Transverse colon (tissue), 4 donors: ENCODE measurements at regions not wholly inside any gene's neighbourhood (a gene's known extent, or its start where the extent isn't known, plus 50 kb on each side); places are given as distances from the start of the nearest gene placed in this dataset.

Experiments
- DNase-seq: peaks from one replicate; pipeline ENCODE4 v3.0.0-alpha.2; 2019
- H3K27ac ChIP-seq, 4 donors: fragments of 200-600 bp; sonication (generic); 2 replicates each; pipeline ENCODE4 v1.5.1; 2016 to 2018; ENCODE audit warnings: inconsistent platforms in 4 of 4
- H3K27me3 ChIP-seq: fragments of 200-600 bp; sonication (generic); 2 replicates; pipeline ENCODE4 v1.5.1; 2017; ENCODE audit warnings: inconsistent platforms
- H3K36me3 ChIP-seq, 4 donors: fragments of 200-600 bp; sonication (generic); 2 replicates each; pipeline ENCODE4 v1.5.1; 2017 to 2019; ENCODE audit warnings: inconsistent platforms in 4 of 4
- H3K4me1 ChIP-seq, 4 donors: fragments of 200-600 bp; sonication (generic); 2 replicates each; pipeline ENCODE4 v1.5.1; 2017 to 2020; ENCODE audit warnings: inconsistent platforms in 4 of 4
- H3K4me3 ChIP-seq, 4 donors: fragments of 200-600 bp; sonication (generic); 1 replicate in 1 of 4; 2 replicates in 3 of 4; pipeline versions ENCODE4 v1.5.1 to v1.6.1; 2017 to 2019; ENCODE audit warnings: inconsistent platforms in 4 of 4
- H3K9me3 ChIP-seq, 2 donors: fragments of 200-600 bp; sonication (generic); 2 replicates each; pipeline ENCODE4 v1.5.1; 2017 to 2019; ENCODE audit warnings: inconsistent platforms in 2 of 2
- CTCF ChIP-seq, 5 experiments: fragments of 200-600 bp in 3 of 5; fragments of 450-650 bp in 2 of 5; sonication (generic) in 3 of 5; IDR thresholded peaks; 1 replicate in 2 of 5; 2 replicates in 3 of 5; pipeline ENCODE4 v1.5.1; 2016 to 2017; ENCODE audit warnings: antibody characterized with exemption in 5 of 5, inconsistent platforms in 3 of 5, mild to moderate bottlenecking in 2 of 5, moderate library complexity in 1 of 5
- EP300 ChIP-seq: sonication (generic); formaldehyde crosslinking; IDR thresholded peaks from one replicate; pipeline ENCODE4 v1.6.1; 2017; ENCODE audit warnings: antibody characterized with exemption, low read depth
- POLR2A ChIP-seq: fragments of 450-650 bp; IDR thresholded peaks from one replicate; pipeline ENCODE4 v1.6.1; 2016; ENCODE audit warnings: antibody characterized with exemption, mild to moderate bottlenecking, moderate library complexity
- POLR2AphosphoS5 ChIP-seq, 3 donors: sonication (generic); formaldehyde crosslinking; IDR thresholded peaks; one replicate each; pipeline ENCODE4 v1.6.1; 2016; ENCODE audit warnings: antibody characterized with exemption in 3 of 3
- WGBS, 2 donors: methylation state at CpG; one replicate each; pipeline ENCODE4 v1.1.5; 2018; ENCODE audit warnings: low coverage in 1 of 2; 5-methylcytosine and 5-hydroxymethylcytosine counted together
- in situ Hi-C, 4 donors: fragments of 200-750 bp; cut with MboI; loops; one replicate each; pipeline versions ENCODE4 v1.15.0 to v1.15.1; 2017; ENCODE audit warnings: low sequenced_read_pairs in 3 of 4, low pct_ligation_motif_present in 1 of 4, low pct_unique_long_range_greater_than_20kb in 1 of 4
- intact Hi-C: fragments of 100-400 bp; cut with DNase I; formaldehyde crosslinking; loops from one replicate; pipeline ENCODE4 v1.15.1; 2023; ENCODE audit warnings: low total_unique reads

GRCh38 chr12:18794000-18794399 lies 56.1 kb downstream of the CAPZA3 start:
- no peaks in the 10 kb centered on the region for H3K27me3 ChIP-seq
- in situ Hi-C loops (no loop called here), intact Hi-C loops (no loop called here)
- no peaks in the 10 kb centered on the region for H3K4me1 ChIP-seq
- no peak for TF ChIP-seq POLR2A
- TF ChIP-seq CTCF (IDR thresholded peaks at IDR 0.05): no peak
- TF ChIP-seq POLR2AphosphoS5 (IDR thresholded peaks at IDR 0.05): no peak
- no peak for TF ChIP-seq EP300
- DNase-seq: no peak
- no peaks in the 10 kb centered on the region for H3K9me3 ChIP-seq
- no peak overlapping the region for H3K27ac ChIP-seq
- H3K36me3 ChIP-seq: no peaks in the 10 kb centered on the region
- H3K4me3 ChIP-seq: no peak overlapping the region

- H3K4me3 ChIP-seq: no peak overlapping the region
- H3K36me3 ChIP-seq: no peaks in the 10 kb centered on the region
- TF ChIP-seq EP300 (no peak), POLR2AphosphoS5 (IDR thresholded peaks at IDR 0.05) (no peak), POLR2A (no peak), CTCF (IDR thresholded peaks at IDR 0.05) (no peak)
- intact Hi-C loops (no loop called here), in situ Hi-C loops (no loop called here)
- no peak for DNase-seq
- peaks cover 0 to 5% (median 2%) of the 10 kb centered on the region in 4 donors for H3K4me1 ChIP-seq
- H3K27ac ChIP-seq: no peak overlapping the region
- H3K27me3 ChIP-seq: no peaks in the 10 kb centered on the region
- 86 to 89% methylated on average over 2 of the region's 2 CpGs for WGBS, 2 donors
- no peaks in the 10 kb centered on the region for H3K9me3 ChIP-seq
These were observed 59.7 kb downstream of the CAPZA3 start for GRCh38 chr12:18797604-18798003.

DNA sequence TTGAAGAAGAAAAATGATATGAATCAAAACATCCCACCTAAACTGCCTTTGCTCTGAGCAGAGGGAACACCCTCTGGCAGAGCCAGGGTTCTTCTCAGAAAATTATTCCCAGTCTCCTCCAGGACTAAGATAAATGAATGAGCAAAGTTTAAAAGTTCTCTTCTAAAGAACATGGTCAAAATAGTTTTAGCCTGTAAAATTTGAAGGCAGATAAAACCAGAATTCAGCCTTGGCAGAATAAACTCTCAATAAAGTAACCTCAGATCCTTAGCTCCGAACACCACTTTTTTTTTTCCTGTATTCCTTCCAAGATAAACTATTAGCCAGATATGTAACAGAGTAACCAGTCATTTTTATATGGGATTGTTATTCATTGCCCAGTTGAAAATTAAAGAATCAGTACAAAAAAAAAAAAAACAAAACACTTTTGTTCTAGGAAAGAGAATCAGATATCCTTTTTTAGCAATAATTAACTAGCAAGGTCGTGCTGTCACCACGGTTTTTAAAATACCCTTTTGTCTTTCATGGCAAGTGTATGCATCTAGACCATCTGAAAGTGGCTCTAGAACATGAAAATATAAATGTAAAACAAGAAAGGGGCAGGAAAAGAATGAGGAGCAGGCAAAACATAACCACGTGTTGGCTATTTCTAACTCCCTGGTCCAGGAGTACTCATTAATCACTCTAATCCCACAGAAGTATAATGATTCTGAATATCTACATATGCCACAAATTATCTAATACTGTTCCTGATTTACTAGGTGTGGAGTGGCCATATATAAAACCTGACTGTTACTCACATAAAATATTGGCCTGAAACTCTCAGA lies 60.8 kb downstream of the CAPZA3 start:
- in situ Hi-C loops: no loop called here
- peaks cover 0 to 5% (median 2%) of the 10 kb centered on the region in 4 donors for H3K4me1 ChIP-seq
- TF ChIP-seq POLR2AphosphoS5 (IDR thresholded peaks at IDR 0.05) (no peak), EP300 (no peak), CTCF (IDR thresholded peaks at IDR 0.05) (no peak), POLR2A (no peak)
- no peaks in the 10 kb centered on the region for H3K9me3 ChIP-seq
- 16 to 20% methylated on average over 4 of the region's 4 CpGs for WGBS, 2 donors
- no peak overlapping the region for H3K4me3 ChIP-seq
- intact Hi-C loops: no loop called here
- H3K27ac ChIP-seq: peak overlapping the region in 1 of 4 donors; percentile 41
- H3K27me3 ChIP-seq: no peaks in the 10 kb centered on the region
- no peaks in the 10 kb centered on the region for H3K36me3 ChIP-seq
- no peak for DNase-seq

- Histone ChIP-seq H3K36me3 (no peaks in the 10 kb centered on the region), H3K4me3 (no peak overlapping the region), H3K27ac (no peak overlapping the region), H3K27me3 (no peaks in the 10 kb centered on the region), H3K4me1 (peaks cover 0 to 5% (median 2%) of the 10 kb centered on the region in 4 donors), H3K9me3 (no peaks in the 10 kb centered on the region)
- intact Hi-C loops (no loop called here), in situ Hi-C loops (no loop called here)
- no peak for DNase-seq
- TF ChIP-seq POLR2AphosphoS5 (IDR thresholded peaks at IDR 0.05) (no peak), CTCF (IDR thresholded peaks at IDR 0.05) (no peak), POLR2A (no peak), EP300 (no peak)
- WGBS, 2 donors: 50 to 57% methylated on average over 1 of the region's 1 CpG
These were observed 61.6 kb downstream of the CAPZA3 start for GRCh38 chr12:18799561-18799960.
